GM04503 (cell line): ENCODE measurements at regions not wholly inside any gene's neighbourhood (a gene's known extent, or its start where the extent isn't known, plus 50 kb on each side); places are given as distances from the start of the nearest gene placed in this dataset.

Source experiments
- DNase-seq: peaks from one replicate; pipeline ENCODE4 v3.0.0-alpha.2; 2012; ENCODE audit warnings: low read depth

DNA sequence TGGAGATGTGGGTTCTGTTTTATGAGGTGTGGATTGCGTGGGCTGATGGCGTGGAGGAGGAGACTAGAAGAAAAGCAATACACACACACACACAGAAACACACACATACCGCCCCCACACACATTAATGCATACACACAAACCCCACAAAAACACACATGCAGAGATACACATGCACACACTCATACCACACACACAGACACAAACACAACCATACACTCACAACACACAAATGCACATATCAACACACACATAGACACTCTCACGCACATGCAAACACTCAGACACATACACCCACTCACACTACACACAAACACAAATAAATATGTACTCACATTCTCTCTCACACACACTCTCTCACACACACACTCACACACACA is 75.7 kb upstream of the UBL3 start:
- no peak for DNase-seq

DNA sequence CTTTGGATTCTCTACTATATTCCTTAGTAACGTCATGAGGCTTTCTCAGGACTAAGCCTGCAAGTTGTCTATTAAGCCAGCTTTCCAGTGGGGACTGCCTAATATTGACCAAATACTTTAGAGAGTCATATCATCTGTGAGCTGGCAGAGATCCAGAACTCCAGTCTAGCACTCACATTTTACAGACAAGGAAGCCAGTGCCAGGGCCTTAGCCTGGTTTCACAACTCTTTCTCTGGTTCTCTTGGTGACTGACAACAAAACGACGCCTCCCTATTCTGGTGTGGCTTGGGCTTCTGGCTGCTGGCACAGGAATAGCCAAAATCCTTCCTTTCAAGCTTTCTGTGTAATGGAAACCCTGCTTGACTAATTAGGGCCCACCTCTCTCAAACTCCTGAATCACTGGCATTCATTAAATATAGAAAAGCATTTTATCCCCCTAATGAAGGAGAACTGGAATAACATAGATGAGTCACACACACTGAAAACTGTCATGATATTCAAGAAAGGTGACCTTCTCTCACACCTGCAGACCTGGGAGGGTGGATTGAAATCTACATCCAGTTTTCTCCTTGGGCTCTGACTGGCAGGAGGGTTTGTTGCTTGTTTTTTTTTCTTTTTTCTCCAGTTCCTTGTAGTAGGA is 75.2 kb upstream of the UBL3 start:
- DNase-seq = peak; percentile 83

- no peak for DNase-seq
Observed at GRCh38 chr13:29924482-29925350, 74.3 kb upstream of the UBL3 start.

- DNase-seq = peak; percentile 96
Observed at GRCh38 chr13:29923554-29924481, 73.4 kb upstream of the UBL3 start.

DNA sequence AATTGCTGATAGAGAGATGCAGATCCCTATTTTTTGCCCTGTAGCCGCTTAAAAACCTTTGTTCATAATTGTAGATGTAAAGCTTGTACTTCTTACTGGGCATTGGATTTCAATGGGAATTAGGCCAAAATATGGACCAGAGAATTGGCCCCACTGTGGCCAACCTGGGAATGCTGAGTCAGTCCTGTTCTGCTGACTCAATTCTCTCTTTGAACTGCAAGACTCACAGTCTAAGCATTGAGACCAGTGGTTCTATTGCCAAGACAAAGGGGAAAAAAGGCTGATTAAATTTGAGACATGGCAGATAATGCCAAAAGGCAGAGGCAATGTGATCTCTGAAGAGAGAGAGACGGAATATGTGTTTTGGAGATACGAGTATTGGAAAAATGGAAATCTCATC is 72.5 kb upstream of the UBL3 start:
- DNase-seq = no peak

- DNase-seq = no peak
Observed at GRCh38 chr13:29922281-29922821, 71.9 kb upstream of the UBL3 start.

- DNase-seq = no peak
Observed at GRCh38 chr13:29921542-29921941, 71.1 kb upstream of the UBL3 start.

- no peak for DNase-seq
Observed at GRCh38 chr13:29920025-29920643, 69.7 kb upstream of the UBL3 start.

DNA sequence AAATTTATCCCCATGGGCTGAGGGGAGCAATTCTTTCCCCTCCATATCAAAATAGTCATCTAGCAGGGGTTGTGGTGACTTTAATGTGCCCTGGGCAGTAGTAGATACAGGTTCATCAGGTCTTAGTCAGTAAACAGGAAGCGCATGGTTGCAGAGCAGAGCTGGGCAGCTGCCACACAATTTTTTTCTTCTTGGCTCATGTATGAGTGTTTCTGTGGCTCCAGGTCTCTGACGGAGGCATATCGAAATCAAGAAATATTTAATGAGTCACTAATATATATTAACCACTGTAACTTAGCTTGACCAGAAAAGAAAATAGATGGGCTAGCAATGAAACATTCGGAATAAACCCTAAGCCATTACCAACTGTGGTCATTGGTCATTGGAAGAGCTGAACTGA is 68.4 kb upstream of the UBL3 start:
- peak; percentile 61 for DNase-seq

DNA sequence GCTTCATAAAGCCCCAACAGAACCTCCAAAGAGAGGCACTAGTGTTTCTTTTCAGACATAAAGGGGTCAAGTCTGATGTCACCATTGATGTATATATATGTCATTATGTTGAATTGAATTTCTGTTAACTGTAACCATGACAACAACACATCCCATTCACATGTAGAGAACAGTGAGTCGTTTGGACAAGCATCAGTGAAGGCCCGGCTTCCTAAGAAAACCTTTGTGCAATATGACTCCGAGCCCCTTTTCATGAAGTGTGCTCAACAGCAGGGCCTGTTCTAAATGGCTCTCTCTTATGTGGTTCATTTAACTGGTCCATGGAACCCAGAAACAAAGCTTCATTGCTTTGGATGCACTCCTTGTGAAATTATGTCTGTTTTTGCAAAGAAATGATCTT is 67.2 kb upstream of the UBL3 start:
- DNase-seq = no peak

DNA sequence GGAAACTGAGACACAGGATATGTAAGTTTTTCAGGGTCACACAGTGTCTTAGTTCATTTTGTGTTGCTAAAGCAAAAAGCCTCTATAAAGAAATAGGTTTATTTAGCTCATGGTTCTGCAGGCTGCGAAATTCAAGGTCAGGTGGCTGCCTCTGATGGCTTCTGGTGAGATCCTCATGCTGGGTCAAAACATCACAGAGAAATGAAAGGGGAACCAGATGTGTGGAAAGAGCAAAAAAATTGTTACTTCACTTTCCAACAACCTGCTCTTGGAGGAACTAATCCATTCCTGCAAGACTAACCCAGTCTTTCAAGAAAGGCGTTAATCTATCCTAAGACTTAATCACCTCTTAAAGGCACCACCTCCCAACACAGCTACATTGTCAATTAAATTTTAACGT is 64.2 kb upstream of the UBL3 start:
- DNase-seq = no peak

DNA sequence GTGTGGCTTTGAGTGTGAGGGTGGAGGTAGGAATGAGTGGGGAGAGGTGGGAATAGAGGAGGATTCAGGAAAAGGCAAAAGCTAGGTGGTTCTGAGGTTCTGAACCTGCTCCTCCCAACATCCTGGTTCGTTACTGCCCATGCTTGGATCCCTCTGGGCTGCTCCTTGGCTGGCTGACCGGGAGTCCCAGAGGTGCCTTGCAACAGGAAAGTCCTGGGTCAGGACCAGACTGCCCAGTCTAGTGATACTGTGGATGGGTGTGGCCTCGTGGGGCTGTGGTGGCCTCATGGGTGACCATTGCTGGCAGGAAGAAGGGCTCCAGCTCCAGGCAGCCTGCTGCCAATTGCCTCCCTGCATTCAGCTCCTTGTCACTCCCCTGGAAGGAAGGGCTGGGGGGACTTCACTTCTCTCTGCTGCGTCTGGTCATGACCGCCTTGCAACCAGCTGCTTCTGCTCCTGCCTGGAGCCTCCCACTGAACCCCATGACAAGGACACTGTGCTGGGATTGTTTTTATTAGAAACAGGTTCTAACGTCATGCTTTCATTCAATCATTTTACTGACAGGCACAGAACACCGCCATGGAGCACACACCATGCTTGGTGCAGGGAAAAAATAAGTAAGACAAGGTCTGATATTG is 61.5 kb upstream of the UBL3 start:
- DNase-seq = no peak

GRCh38 chr13:29909975-29910674 is 59.7 kb upstream of the UBL3 start:
- peak; percentile 59 for DNase-seq

- DNase-seq = no peak
Observed at GRCh38 chr13:29909081-29909730, 58.8 kb upstream of the UBL3 start.

GRCh38 chr13:29908416-29909080 is 58.1 kb upstream of the UBL3 start:
- DNase-seq = no peak

DNA sequence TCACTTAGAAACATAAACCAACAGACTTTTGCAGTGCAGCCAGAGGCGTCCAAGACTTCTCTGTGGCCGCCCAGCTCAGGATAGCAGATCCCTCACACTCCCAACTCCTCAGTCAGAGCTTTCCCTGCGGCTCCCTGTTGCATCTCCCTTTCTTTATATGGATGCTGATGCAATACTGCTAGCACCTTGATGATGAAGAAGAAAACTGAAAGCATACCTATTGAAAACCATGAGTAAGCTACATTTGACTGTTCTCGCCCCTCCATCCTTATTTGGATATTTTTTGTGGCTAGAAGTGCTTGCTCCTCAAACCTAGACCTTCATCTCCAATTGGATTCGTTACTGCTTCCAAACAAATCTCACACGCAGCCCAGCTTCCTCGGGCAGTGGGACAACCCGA is 57.3 kb upstream of the UBL3 start:
- DNase-seq = no peak

DNA sequence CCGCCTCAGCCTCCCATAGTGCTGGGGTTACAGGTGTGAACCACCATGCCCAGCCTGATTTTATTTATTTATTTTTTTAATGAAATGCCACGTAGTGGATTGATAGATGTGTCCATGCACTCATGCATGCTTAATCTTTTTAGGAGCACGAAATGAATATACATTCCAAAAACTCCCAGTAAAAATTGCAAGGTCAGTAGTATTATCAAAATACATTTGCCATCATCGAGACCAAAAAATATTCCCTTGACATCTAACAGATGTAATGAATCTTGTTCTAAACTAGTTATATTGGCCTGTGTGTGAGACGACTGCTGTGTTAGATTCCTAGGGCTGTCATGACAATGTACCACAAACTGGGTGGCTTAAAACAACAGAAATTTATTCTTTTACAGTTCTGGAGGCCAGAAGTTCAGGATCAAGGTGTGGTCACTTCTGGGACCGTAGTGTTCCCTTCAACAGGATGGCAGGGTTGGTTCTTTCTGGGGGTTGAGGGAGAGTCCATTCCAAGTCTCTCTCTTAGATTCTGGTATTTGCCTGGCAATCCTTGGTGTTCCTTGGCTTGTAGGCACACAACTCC is 56.1 kb upstream of the UBL3 start:
- DNase-seq = no peak

DNA sequence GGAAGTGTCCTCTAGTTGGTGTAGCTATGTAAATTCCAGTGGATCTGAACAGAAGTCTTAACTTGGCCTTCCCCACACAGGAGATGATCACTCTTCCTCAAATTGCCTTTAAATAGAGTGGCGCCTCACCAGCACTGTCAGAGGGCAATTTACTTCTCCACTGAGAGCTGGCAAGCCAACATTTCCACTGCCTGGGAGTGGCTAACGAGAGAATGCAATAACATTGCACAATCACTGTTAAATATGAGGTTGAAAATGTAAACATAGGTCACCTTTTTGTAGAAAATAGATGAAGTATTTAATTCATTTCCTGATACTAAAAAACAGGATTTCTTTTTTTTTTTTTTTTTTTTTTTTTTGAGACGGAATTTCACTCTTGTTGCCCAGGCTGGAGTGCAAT is 55.4 kb upstream of the UBL3 start:
- no peak for DNase-seq

DNA sequence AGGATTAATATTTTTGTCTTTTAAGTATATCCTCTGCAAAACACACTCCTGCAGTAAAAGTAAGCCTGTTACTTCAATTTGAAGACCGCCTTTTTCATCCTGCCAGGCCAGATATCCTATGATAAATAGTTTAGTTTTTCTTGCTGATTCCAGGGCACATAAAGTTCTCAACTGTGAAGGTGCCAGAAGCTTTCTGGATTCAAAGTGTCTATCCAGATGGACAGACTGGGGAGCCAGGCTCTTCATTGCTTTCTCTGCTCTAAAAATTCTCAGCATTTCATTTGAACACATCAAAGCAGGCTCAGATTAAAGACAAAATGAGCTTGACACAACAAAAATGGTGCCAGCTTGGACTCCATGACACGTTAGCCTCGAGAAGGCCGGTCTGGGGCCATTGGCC is 53.6 kb upstream of the UBL3 start:
- DNase-seq = no peak
